NT2/D1 (cell line): ENCODE measurements at regions not wholly inside any gene's neighbourhood (a gene's known extent, or its start where the extent isn't known, plus 50 kb on each side); places are given as distances from the start of the nearest gene placed in this dataset.

Experiments
- SUZ12 ChIP-seq: IDR thresholded peaks from 2 replicates; pipeline ENCODE4 v1.6.1; 2011; ENCODE audit not compliant: insufficient read length, insufficient read depth; ENCODE audit errors: extremely low read depth
- YY1 ChIP-seq: IDR thresholded peaks from 2 replicates; pipeline ENCODE4 v1.6.1; 2011; ENCODE audit not compliant: insufficient read length, insufficient read depth

DNA sequence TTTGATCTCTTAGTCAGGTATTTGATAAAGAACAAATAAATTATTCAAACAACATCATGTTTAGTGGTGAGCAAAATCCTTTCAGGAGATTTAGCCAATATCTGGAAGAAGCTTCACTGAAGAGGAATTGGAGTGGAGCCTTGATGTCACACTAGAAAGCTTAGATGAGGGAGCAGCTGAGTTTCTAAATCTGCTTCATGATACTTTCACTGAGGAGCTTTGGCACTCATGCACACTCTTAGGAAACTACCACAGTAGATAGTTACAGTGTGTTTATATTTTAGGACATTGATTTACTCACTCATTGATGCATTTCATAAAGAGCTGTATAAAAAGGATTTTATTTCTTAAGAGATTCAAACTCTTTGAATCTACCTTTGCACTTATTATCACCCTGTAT is 366.2 kb upstream of the BTBD3 start:
- TF ChIP-seq SUZ12 (no peak), YY1 (no peak)
